Activated CD4-positive, alpha-beta T cell treated with anti-CD3 and anti-CD28 coated beads, Interleukin-2, Interleukin-4, amounts not matched to agents 100 ng/mL and 50 ng/mL, durations not matched to agents 16 hours and 8 hours (primary cell): ENCODE measurements at regions not wholly inside any gene's neighbourhood (a gene's known extent, or its start where the extent isn't known, plus 50 kb on each side); places are given as distances from the start of the nearest gene placed in this dataset.

Experiments used
- DNase-seq: peaks from one replicate; pipeline ENCODE4 v3.0.0-alpha.2; 2020; ENCODE audit warnings: low spot score

DNA sequence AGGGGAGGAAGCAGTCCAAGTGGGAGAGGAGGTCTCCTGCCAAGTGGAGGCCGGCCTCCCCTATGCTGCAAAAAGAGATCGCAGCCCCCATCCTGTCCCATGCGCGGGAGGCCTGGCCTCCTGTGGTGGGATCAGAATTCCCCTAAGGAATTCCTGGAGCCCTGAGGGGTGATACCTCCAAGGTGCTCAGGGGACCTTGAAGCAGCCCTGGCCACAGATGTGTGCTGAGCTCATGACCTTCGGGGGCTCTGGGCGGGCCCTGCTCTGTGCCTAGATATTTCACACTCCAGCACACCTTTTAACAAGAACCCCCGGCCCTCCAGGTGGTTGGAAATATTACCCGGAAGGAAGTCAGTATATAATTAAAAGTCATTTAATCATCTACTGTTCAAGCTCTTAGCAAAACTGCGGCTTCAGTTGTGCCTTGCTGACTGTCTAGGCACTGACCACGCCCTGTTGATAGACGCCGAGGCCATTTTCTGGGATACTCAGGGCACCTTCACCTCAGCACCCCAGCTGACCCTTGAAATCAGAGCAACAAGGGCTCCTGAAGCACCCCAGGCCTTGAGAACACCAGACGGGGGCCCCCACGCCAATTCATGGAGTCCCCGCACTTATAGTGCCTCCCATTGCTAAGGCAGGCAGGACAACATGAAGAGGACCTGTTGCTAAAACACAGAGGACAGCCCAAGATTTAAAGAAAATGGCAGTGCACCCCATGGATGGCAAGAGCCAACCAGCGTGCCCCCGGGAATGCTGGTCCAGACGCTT, 119.1 kb downstream of the NDUFA10 start:
- no peak for DNase-seq

DNA sequence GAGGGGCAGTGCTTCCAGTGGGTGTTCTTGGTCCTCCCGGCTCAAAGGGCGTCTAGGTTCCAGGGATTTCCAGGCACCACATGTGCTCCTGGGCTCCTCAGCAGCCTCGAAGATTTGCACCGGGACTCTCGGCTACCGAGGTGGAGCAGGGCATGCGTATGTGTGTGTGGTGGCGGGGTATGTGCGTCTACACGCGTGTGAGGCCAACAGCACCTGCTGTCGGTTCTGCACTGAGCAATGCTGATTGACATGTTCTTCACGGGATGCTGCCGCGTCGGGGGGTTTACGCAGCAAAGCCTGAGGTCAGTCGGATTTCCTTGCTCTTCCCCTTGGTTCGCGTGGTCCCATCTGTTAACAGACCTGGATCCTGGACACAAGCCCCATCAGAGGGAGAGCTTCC, 119.8 kb downstream of the NDUFA10 start:
- DNase-seq: no peak

DNA sequence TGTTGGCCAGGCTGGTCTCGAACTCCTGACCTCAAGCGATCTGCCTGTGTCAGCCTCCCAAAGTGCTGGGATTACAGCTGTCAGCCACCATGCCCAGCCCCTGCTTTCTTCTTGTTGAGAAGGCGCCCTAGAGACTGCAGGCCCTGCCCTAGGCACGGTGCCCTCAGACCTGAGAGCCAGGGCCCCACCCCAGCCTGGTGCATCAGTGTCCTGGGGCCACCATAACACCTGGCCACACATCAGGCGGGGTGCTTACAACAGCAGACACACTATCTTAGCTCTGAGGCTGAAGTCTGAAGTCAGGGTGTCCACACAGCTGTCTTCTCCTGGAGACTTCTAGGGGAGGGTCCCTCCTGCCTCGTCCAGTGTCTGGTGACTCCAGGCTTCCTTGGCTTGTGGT, 120.6 kb downstream of the NDUFA10 start:
- no peak for DNase-seq

DNA sequence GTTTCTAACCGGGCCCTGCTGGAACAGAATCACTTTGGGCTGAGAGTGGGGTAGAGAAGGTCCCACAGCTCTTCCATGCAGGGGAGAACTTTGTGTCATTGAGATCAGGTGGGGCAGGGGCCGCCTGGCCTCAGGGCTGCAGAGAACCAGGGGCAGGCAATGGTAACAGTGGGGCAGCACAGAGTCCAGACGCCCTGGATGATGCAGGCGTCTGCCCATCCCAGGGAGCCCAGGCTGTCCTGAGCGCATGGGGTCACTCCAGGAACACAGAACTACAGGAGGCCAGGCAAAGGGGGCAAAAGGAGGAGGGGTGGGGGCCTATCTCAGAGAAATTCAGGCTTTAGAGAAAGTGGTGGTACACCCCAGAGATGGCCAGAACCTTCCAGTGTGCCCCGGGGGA, 121.3 kb downstream of the NDUFA10 start:
- no peak for DNase-seq

DNA sequence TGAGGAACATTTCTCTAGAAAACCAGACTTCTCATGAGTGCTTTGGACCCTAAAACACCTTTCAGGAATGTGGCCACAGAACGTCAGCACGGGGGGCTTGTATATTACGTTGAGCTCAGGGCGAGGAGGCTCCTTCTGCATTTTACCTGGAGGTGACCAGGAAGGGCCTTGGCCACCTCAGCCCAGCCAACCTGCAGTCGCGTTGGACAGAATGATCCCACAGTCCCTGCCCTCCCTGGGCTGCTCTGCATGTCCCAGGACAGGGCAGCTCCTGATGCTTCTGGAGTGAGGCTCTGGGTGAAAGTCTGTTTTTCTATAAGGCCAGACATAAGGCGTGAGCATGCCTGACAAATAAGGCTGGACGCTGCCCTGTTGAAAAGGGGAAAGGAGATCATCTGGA, 121.9 kb downstream of the NDUFA10 start:
- no peak for DNase-seq

DNA sequence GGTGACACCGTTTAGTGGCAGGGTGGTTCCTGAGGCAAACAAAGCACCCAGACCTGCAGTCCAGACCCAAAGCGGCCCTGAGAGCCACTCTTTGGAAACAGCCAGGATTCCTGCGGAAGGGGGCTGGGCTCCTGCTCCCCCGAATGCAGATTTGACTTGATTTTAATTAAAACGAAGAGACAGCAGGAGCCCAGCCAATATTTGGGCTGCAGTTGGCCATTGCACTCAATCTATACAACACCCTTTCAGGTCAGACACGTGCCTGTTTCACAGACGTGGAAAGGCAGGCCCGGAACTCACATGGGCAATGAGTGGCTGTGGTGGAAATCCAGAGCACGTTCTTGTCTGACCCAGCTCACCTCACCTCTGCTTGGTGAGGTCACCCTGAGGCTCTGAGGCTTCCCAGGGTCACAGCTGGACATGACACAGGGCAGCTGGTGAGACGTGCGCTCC, 122.4 kb downstream of the NDUFA10 start:
- no peak for DNase-seq

DNA sequence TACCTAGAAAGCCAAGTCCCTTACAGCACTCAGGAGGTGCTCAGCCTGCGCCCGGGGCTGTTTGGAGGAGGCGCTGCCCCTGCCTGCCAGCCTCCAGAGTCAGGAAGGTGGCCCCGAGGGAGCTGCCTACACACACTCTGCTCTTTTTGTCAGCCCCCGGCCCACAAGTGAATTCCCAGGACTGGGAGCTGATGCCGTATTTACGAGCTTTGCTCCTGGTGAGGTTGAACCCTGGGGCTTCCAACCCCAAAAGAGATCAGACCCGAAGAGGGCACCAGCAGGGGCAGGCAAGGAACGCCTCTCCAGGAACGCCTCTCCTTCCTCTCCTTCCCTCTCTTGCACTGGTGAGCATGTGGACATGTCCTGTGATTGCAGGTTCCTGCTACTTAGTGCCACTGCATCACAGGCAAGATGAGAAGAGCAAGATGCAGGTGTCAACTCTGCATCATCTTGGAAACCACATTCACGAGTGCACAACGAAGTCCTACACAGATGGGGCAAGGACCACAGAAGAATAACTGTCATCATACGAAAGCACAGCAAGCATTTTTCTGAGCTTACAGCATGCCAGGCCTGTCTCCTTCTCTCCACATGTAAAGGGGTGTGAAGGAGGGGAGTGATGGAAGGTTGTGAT, 126.7 kb downstream of the NDUFA10 start:
- DNase-seq: no peak

DNA sequence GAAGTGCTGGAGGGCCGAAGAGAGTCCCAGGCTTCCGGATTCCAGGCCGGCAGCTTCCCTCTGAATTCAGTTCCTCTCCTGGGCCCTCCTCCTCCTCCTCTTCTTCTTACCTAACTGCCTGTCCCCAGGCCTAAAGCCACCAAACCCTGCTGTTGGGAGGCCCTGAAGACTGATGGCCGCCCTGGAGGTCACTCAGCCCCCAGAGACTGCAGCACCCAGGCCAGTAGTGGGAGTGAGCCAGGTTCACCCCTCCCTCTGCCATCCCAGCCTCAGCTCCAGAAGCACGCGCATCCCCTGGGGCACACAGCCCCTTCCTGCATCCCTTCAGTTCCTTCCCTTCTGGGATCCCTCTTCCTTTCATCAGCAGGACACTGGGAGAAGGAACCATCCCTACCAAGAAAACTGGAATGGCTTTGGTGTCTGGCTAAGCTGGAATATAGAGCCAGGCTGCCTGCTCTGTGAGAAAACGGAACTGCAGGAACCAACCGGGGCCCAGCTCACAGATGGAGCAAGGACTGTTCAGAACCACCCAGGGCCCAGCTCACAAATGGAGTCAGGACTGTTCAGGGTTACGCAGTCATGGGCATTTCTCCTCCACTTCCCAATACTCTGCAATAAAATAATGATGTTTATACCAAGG, 127.4 kb downstream of the NDUFA10 start:
- no peak for DNase-seq

DNA sequence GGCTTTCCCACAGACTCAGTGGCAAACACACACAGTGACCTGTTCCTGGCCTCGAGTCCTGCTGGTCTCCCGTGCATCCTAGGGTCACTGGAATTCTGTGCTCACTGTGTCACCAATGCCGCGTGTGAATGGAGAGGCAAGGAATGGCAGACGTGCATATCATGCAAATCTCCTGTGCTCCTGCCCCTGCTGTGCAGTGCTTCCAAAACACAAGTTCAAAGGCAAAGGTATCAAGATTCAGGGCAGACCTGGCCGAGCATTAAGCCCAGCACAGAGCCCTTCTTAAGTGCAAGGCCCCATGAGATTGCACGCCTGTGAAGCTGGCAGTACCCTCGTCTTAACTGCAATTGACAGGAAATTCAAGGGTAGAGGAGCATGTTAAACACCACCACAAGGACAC, 129.1 kb downstream of the NDUFA10 start:
- DNase-seq: no peak

DNA sequence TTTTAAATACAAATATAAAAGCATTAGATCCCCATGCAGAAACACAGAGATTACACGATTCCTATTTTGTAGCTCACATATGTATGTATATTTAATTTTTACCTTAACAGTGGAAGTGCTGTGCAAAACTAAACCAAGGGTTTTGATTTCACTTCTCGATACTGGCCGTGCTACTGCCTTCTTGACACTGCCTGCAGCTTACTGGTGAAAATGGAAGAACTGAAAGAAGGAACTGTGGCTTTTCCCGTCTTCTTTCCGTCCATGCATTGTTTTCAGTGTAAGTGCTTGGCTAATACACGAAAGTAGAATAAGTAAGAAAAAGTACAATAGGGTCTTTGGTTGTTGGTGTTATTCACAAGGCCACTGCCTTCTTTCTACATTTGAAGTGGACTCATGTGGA, 129.5 kb downstream of the NDUFA10 start:
- no peak for DNase-seq

DNA sequence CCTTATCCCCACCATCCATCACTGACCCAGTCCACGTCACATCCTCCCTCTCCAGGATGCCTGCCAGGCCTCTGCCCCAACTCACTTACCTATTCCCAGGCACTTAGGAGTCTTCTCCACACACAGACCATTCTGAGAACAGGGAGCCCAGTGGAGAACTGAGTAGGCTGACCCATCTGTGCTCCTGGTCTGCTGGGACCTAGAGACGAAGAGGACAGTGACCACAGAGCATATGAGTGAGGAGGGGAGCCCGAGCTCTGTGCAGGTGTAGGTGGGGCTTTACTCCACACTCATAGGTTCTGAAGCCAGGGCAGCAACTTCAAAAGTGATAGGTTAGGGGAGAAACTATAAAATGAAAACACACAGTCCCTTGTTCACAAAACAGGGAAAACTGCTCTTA, 130.0 kb downstream of the NDUFA10 start:
- no peak for DNase-seq

DNA sequence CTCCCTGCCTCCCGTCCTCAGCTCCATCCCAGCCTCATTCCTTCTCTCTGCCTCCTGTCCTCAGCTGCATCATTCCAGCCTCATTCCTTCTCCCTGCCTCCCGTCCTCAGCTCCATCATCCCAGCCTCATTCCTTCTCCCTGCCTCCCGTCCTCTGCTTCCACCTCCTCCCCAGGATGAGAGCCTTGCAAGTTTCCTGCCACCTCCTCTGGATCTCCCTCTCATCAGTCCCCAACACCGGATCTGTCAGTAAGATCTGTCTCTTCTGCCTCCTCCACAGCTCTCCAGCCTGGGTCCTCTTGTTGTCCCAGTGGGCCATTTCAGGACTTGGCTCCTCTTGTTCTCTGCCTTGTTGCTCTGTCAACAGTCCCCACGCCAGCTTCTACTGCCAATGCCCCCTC, 130.9 kb downstream of the NDUFA10 start:
- DNase-seq: no peak

DNA sequence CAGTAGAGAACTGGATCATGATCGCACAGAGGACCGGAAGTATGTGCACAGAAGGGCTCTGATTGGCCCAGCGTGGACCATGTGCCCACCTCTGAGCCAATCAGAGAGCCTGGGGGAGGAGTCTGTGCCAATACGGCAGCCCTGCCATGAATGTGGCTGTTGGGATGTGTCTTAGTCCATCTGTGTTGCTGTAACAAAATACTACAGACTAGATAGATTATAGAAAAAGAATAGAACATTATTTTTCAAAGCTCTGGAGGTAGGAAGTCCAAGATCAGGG, 132.0 kb downstream of the NDUFA10 start:
- DNase-seq: no peak

DNA sequence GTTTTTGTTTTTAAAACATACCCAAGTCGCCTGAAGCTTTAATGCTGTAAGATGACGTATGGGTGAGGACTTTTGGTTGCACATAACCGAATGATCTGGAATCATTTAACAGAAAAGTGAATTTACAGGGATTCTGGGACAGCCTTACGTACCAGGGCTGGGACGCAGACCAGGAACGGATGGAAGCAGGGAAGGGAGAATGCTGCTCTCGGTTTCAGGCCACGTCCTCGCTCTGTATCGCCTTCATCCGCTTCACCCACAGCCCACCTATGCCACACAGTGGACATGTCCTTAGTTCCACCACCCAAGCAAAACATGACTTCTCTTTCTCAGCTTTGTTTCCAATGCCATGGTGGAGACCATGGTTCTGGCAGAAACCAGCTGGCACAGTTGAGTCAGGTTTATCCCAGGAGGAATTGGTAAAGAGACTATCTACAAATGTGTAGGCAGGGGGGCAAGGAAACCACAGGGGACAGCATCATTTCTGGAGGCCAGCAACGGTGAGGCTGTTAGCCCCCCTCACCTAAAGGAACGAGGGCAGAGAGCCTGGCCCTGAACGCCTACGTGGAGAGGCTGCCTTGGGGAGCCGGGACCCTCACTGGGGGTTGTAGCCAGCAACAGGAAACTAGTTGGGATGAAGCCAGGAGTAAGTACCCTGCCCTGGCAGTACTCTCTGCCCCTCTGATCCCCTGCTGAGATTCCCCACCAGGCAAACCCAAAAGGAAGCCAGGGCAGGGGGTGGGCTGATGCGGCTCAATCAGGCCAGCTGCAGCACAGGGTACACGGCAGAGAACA, 132.5 kb downstream of the NDUFA10 start:
- no peak for DNase-seq

DNA sequence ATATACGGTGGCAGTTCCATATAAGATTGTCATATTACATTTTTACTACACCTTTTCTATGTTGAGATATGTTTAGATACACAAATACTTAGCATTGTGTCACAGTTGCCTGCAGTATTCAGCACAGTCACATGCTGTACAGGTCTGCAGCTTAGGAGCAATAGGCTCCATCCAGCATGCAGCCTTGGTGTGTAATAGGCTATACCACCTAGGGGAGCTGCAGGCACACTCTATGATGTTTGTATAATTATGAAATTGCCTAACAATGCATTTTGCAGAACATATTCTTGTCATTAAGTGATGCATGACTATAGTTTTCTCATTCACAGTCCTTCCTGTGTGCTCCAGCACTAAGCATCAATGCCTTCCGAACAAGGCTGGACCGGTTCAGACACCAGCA, 133.4 kb downstream of the NDUFA10 start:
- DNase-seq: no peak

DNA sequence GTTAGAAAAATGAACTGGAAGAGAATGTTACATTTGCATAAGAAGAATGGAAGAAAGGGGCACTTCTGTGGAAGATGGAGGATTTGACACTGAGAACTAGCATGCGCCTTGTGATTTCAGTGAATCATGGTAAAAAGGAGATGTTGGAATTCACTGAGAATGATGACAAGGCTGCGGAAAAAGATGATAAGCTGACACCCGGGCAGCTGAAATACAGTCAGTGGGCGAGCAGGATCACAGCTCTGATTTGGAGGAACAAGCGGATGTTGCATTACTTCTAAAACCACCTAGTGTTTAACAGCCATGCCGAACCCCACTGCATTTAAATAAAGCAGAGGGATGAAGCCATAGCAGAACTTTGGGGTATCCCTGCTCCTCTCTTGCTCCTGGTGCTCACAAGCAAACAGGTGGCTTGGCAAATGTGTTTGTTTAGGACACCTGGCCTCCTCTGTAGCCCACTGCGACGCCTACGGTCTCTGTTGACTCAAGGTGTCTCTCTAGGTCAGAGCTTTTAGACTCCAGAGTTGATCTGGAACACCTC, 134.9 kb downstream of the NDUFA10 start:
- DNase-seq: no peak

DNA sequence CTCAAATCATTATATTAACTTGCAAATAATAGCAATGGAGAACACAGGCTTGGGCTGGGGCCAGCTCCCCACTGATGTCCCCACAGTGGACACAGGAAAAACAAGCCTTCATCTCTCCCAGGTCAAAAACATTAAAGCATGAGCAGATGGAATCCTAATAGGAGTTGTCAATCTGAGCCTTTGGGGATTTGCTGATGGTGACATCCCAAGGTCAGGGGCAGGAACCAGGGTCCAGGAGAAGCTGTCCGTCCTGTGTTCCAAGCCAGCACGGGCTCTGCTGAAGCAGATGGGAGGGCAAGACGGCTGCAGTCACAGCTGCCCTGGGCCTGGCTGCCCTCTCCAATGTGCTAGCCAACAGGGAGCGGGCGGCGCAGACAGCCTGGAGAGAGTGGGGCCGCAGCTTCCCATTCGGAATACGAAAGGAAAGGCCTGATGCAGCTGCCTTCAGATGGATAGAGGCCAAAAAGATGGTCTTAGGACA, 135.5 kb downstream of the NDUFA10 start:
- DNase-seq: no peak

DNA sequence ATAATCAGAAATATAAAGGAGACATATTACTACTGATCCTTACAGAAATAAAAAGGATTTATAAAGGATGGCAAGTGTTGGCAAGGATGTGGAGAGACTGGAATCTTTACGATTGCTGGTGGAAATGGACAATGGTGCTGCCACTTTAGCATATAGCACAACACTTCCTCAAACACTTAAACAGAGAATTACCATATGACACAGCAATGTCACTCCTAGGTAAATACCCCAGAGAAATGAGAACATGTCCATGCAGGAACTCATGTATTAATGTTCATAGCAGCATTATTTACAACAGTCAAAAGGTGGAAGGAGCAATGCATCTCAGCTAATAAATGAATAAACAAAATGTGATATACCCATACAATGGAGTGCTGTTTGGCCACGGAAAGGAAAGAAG, 137.5 kb downstream of the NDUFA10 start:
- DNase-seq: no peak

DNA sequence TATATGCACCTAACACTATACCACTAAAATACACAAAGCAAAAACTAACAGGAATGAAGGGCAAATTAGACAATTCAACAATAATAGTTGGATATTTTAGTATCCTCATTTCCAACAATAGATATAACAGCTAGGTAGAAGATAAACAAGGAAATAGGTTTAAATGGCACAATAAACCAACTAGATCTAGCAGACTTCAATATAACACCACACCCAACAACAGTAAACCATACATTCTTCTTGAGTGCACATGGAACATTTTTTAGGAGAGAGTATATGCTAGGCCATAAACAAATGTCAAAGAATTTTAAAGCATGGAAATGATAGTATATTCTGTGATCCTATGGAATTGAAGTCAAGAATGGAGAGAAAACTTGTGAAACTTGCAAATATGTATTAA, 138.4 kb downstream of the NDUFA10 start:
- no peak for DNase-seq

DNA sequence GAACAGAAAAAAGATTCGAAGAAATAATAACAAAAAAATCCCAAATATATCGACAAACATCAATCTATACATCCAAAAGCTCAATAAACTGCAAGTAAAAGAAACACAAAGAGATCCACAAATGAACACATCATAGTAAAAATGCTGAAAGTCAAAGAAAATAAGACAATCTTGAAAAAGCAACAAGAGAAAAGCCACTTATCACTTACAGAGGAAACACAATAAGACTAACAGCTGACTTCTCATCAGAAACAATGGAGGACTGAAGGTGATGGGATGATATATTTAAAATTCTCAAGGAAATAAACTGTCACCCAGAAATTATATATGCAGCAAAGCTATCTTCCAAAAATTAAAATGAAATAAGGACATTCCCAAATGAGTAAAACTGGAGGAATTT, 140.3 kb downstream of the NDUFA10 start:
- DNase-seq: no peak

DNA sequence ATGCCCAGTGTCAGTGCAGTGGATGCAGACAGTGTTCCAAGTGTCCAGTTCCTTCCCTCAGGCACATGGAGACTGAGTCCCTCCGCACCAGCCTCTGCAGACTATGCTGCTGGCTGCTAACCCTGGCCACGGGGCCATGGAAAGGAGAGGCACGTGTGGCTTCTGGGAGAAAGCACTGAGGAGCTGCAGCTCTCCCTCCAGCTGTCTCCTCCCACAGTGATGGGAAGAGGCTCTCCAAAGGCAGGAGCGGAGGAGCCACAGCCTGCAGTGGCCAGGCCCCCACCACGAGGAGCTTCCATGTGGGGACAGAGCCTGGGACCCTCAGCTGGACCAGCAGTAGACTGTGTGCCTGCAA, 141.1 kb downstream of the NDUFA10 start:
- no peak for DNase-seq

DNA sequence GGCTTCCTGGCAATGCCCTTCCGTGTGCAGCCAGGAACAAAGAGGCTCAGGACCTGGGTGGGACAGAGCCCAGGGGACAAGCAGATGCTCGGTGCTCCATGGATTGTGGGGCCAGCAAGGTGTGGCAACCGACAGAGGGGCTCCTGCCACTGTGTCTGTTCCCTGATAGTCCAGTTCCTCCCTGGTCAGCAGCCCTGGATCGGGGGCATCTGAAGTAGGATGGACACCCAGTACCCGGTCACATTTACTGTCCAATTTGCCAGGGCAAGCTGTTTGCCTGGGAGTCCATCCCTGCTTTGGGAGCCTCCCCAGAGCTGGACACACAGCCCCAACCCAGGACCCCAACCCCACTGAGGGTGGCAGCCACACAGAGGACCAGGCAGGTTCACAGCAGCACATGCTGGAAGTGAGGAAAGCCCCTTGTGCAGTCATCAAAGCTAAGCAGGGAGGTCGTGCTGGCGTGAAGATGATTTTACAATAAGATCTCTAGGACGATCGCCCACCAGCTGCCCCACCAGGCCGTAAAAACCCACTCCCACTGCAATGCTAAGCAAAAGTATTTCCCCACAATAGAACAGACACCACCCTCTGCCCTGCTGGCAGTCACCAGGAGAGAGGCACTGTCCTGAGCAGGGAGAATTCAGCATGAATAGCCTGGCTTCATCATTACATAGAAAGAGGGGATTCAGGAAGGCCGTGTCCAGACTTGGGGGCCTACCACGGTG, 141.7 kb downstream of the NDUFA10 start:
- DNase-seq: no peak
